ENCODE measurements at regions not wholly inside any gene's neighbourhood (a gene's known extent, or its start where the extent isn't known, plus 50 kb on each side); places are given as distances from the start of the nearest gene placed in this dataset.
A peak's percentile ranks its signal among the peaks of the same experiment; 100 is the strongest.

- DNase-seq (ENCODE audit: insufficient read length, low spot score, missing footprints): no peak
- TF ChIP-seq, protein P1, sequence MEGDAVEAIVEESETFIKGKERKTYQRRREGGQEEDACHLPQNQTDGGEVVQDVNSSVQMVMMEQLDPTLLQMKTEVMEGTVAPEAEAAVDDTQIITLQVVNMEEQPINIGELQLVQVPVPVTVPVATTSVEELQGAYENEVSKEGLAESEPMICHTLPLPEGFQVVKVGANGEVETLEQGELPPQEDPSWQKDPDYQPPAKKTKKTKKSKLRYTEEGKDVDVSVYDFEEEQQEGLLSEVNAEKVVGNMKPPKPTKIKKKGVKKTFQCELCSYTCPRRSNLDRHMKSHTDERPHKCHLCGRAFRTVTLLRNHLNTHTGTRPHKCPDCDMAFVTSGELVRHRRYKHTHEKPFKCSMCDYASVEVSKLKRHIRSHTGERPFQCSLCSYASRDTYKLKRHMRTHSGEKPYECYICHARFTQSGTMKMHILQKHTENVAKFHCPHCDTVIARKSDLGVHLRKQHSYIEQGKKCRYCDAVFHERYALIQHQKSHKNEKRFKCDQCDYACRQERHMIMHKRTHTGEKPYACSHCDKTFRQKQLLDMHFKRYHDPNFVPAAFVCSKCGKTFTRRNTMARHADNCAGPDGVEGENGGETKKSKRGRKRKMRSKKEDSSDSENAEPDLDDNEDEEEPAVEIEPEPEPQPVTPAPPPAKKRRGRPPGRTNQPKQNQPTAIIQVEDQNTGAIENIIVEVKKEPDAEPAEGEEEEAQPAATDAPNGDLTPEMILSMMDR (IDR thresholded peaks at IDR 0.05; ENCODE audit: extremely low read depth, low read depth, low read length): peak; percentile 8
- H4K20me1 ChIP-seq (ENCODE audit: insufficient read depth, low read length): no peaks in the 10 kb centered on the region
- no peaks in the 10 kb centered on the region for H3K79me2 ChIP-seq (ENCODE audit: insufficient read depth, low read length)
- H3K4me2 ChIP-seq (ENCODE audit: insufficient read depth, low read length): no peak overlapping the region
- H3K27me3 ChIP-seq (ENCODE audit: insufficient read depth, low read length): no peaks in the 10 kb centered on the region
- H3K27ac ChIP-seq (ENCODE audit: low read depth, low read length): no peak overlapping the region
- H3K36me3 ChIP-seq (ENCODE audit: insufficient read depth, low read length): no peaks in the 10 kb centered on the region
- H3K4me1 ChIP-seq (ENCODE audit: insufficient read depth, low read length): peaks cover 6% of the 10 kb centered on the region
- H3K4me3 ChIP-seq (ENCODE audit: insufficient read depth, low read length): no peak overlapping the region
- no peaks in the 10 kb centered on the region for H3K9me3 ChIP-seq (ENCODE audit: low read depth, low read length)
- peak overlapping the region; percentile 19 for H2AFZ ChIP-seq (ENCODE audit: low read length)
These were observed 51.6 kb upstream of the SRGAP3 start for GRCh38 chr3:9301091-9301490.

DNA sequence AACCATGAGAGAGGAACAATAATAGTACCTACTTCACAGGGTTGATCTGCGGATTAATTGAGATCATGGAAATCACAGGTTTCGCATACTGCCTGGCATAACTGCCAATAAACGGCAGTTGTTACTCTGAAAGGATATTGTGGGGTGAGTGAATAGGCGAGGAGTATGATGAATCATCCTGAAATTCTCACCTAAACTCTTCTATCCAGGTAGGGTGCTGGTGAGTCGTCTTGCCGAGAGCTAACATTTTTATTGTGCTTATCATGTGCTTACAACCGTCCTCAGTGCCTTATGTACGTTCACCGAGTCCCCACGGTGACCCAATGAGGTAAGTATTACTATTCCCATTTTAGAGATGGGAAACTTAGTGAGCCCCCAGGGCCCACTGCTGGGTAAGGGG is 52.4 kb upstream of the SRGAP3 start:
- H3K79me2 ChIP-seq (ENCODE audit: insufficient read depth, low read length): no peaks in the 10 kb centered on the region
- H3K27ac ChIP-seq (ENCODE audit: low read depth, low read length): no peak overlapping the region
- no peak for DNase-seq (ENCODE audit: insufficient read length, low spot score, missing footprints)
- H3K4me2 ChIP-seq (ENCODE audit: insufficient read depth, low read length): no peak overlapping the region
- TF ChIP-seq, protein P1 (IDR thresholded peaks at IDR 0.05; ENCODE audit: extremely low read depth, low read depth, low read length): no peak
- H3K27me3 ChIP-seq (ENCODE audit: insufficient read depth, low read length): no peaks in the 10 kb centered on the region
- H3K4me1 ChIP-seq (ENCODE audit: insufficient read depth, low read length): peaks cover 6% of the 10 kb centered on the region
- no peak overlapping the region for H3K4me3 ChIP-seq (ENCODE audit: insufficient read depth, low read length)
- H3K36me3 ChIP-seq (ENCODE audit: insufficient read depth, low read length): no peaks in the 10 kb centered on the region
- no peak overlapping the region for H2AFZ ChIP-seq (ENCODE audit: low read length)
- H4K20me1 ChIP-seq (ENCODE audit: insufficient read depth, low read length): no peaks in the 10 kb centered on the region
- no peaks in the 10 kb centered on the region for H3K9me3 ChIP-seq (ENCODE audit: low read depth, low read length)

GRCh38 chr3:9302425-9303181 is 53.2 kb upstream of the SRGAP3 start:
- H3K4me1 ChIP-seq (ENCODE audit: insufficient read depth, low read length): peaks cover 6% of the 10 kb centered on the region
- DNase-seq (ENCODE audit: insufficient read length, low spot score, missing footprints): peak; percentile 94
- H3K36me3 ChIP-seq (ENCODE audit: insufficient read depth, low read length): no peaks in the 10 kb centered on the region
- H3K27me3 ChIP-seq (ENCODE audit: insufficient read depth, low read length): no peaks in the 10 kb centered on the region
- H2AFZ ChIP-seq (ENCODE audit: low read length): no peak overlapping the region
- no peaks in the 10 kb centered on the region for H3K79me2 ChIP-seq (ENCODE audit: insufficient read depth, low read length)
- no peaks in the 10 kb centered on the region for H3K9me3 ChIP-seq (ENCODE audit: low read depth, low read length)
- H3K4me2 ChIP-seq (ENCODE audit: insufficient read depth, low read length): peak overlapping the region; percentile 76
- peak overlapping the region; percentile 47 for H3K4me3 ChIP-seq (ENCODE audit: insufficient read depth, low read length)
- TF ChIP-seq, protein P1 (IDR thresholded peaks at IDR 0.05; ENCODE audit: extremely low read depth, low read depth, low read length): peak; percentile 90
- no peaks in the 10 kb centered on the region for H4K20me1 ChIP-seq (ENCODE audit: insufficient read depth, low read length)
- no peak overlapping the region for H3K27ac ChIP-seq (ENCODE audit: low read depth, low read length)

DNA sequence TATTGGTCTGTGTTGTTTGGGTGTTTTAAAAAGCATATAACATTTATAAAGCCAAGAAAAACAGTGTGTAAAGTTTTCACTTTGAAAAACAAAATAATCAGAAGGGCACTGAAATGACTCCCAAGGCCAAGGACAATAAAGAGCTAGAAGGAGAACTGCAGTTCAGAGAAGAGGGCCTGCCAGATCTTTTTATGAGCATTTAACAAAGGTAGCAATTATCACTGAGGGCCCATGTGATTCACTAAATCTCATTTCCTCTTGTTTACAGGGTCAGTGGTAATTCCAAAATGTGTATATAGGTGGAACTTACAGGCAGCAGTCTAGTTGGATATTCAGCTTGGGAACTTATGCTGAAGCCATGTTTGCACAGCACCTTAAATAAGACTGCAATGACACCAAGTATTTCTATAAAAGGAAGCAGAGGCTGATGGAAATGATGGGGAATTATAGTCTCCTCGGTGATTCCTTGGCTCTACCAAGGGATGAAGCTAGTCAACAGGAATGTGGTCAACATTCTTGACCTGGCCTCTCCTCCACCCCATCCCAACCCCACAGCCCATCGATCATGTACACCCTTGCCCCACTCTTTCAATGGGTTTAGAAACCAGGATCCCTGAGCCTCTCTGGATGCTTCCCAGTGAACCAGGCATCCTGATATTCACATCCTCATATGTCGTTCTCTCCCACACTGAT is 54.4 kb upstream of the THUMPD3 start:
- H2AFZ ChIP-seq (ENCODE audit: low read length): no peak overlapping the region
- H3K4me3 ChIP-seq (ENCODE audit: insufficient read depth, low read length): no peak overlapping the region
- no peaks in the 10 kb centered on the region for H3K36me3 ChIP-seq (ENCODE audit: insufficient read depth, low read length)
- TF ChIP-seq, protein P1 (IDR thresholded peaks at IDR 0.05; ENCODE audit: extremely low read depth, low read depth, low read length): no peak
- no peaks in the 10 kb centered on the region for H4K20me1 ChIP-seq (ENCODE audit: insufficient read depth, low read length)
- no peak for DNase-seq (ENCODE audit: insufficient read length, low spot score, missing footprints)
- peaks cover 9% of the 10 kb centered on the region for H3K4me1 ChIP-seq (ENCODE audit: insufficient read depth, low read length)
- no peaks in the 10 kb centered on the region for H3K9me3 ChIP-seq (ENCODE audit: low read depth, low read length)
- H3K79me2 ChIP-seq (ENCODE audit: insufficient read depth, low read length): no peaks in the 10 kb centered on the region
- no peak overlapping the region for H3K4me2 ChIP-seq (ENCODE audit: insufficient read depth, low read length)
- no peak overlapping the region for H3K27ac ChIP-seq (ENCODE audit: low read depth, low read length)
- no peaks in the 10 kb centered on the region for H3K27me3 ChIP-seq (ENCODE audit: insufficient read depth, low read length)
